ENCODE measurements at regions not wholly inside any gene's neighbourhood (a gene's known extent, or its start where the extent isn't known, plus 50 kb on each side); places are given as distances from the start of the nearest gene placed in this dataset.

DNA sequence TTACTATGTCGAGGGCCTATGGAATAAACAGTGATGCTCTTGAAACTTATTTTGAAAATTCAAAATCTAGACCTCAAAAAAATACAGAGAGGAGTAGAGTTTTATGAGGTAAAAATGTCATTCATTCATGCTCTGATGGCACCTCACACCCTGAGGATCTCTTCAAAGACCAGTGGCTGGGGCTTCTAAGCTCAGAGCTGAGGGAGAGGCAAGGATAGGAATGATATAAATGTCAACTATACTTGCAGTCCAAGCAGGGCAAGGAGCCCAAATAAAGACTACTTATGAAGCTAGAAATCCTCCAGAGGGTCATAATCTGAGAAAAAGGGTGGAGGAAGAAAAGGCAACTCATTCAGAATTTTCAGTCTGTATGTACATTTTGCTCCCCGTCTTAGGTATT lies 136.7 kb upstream of the CARMIL1 start:
- no peak overlapping the region for H3K27ac Mint-ChIP-seq
- DNase-seq (ENCODE audit: extremely low spot score, unreplicated experiment): no peak
- H3K4me1 Mint-ChIP-seq (ENCODE audit: unreplicated experiment): peaks cover 5% of the 10 kb centered on the region
- H3K27me3 Mint-ChIP-seq: no peaks in the 10 kb centered on the region
- TF ChIP-seq CTCF (conservative IDR thresholded peaks at IDR 0.05): no peak
- H3K4me3 Mint-ChIP-seq: no peak overlapping the region
- no peaks in the 10 kb centered on the region for H3K36me3 Mint-ChIP-seq
- no peaks in the 10 kb centered on the region for H3K9me3 Mint-ChIP-seq

GRCh38 chr6:25144919-25145318 lies 134.3 kb upstream of the CARMIL1 start:
- Mint-ChIP-seq H3K27ac (no peak overlapping the region), H3K36me3 (peaks cover 4% of the 10 kb centered on the region), H3K9me3 (peaks cover 5% of the 10 kb centered on the region), H3K4me3 (no peak overlapping the region), H3K27me3 (no peaks in the 10 kb centered on the region), H3K4me1 (ENCODE audit: unreplicated experiment) (no peaks in the 10 kb centered on the region)
- TF ChIP-seq CTCF (conservative IDR thresholded peaks at IDR 0.05): no peak
- no peak for DNase-seq (ENCODE audit: extremely low spot score, unreplicated experiment)

- Mint-ChIP-seq H3K27ac (no peak overlapping the region), H3K36me3 (peaks cover 4% of the 10 kb centered on the region), H3K4me1 (ENCODE audit: unreplicated experiment) (no peaks in the 10 kb centered on the region), H3K4me3 (no peak overlapping the region), H3K27me3 (no peaks in the 10 kb centered on the region), H3K9me3 (peaks cover 5% of the 10 kb centered on the region)
- no peak for DNase-seq (ENCODE audit: extremely low spot score, unreplicated experiment)
- TF ChIP-seq CTCF (conservative IDR thresholded peaks at IDR 0.05): no peak
These were observed 132.0 kb upstream of the CARMIL1 start for GRCh38 chr6:25147223-25147622.

DNA sequence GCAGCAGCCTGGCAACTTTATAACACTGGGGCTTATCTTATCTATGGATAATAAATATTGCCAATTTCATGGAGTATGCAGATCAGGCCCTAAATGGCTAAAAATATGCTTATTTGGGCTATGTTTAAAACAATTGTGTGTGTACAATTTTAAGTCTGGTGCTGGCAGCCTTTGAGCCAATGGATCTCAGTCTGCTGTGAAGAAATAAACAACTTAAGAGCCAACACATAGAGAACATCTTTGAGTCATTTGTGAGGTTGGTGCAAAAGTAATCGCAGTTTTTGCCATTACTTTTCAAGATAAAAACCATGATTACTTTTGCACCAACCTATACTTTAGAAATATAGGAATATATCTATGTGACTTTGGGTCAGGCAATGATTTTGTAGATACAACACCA lies 129.1 kb upstream of the CARMIL1 start:
- TF ChIP-seq CTCF (conservative IDR thresholded peaks at IDR 0.05): no peak
- H3K27ac Mint-ChIP-seq: no peak overlapping the region
- no peak for DNase-seq (ENCODE audit: extremely low spot score, unreplicated experiment)
- peaks cover 10% of the 10 kb centered on the region for H3K4me1 Mint-ChIP-seq (ENCODE audit: unreplicated experiment)
- H3K4me3 Mint-ChIP-seq: no peak overlapping the region
- peaks cover 4% of the 10 kb centered on the region for H3K36me3 Mint-ChIP-seq
- H3K27me3 Mint-ChIP-seq: no peaks in the 10 kb centered on the region
- H3K9me3 Mint-ChIP-seq: peaks cover 5% of the 10 kb centered on the region

- no peak for TF ChIP-seq CTCF (conservative IDR thresholded peaks at IDR 0.05)
- Mint-ChIP-seq H3K4me1 (ENCODE audit: unreplicated experiment) (peaks cover 10% of the 10 kb centered on the region), H3K9me3 (peaks cover 10% of the 10 kb centered on the region)
These were observed 128.3 kb upstream of the CARMIL1 start for GRCh38 chr6:25150863-25151262.

DNA sequence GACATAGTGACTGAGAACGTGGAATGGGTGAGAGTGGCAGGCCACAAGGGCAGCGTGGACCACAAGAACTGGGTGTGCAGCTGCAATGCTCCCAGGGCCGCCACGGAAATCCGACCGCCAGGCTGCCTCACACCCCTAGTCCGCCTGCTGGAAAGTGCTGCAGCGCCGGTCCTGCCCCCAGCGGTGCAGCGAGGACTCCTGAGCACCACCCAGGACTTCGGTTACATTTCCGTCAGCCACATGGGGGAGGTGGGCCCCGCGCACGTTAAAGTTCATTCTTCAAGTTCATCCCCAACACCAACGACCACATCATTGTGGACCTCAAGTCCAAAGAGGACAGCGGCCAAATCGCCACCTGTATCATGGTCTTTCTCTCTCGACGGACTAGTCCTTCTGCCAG lies 126.1 kb upstream of the CARMIL1 start:
- H3K4me3 Mint-ChIP-seq: no peak overlapping the region
- H3K9me3 Mint-ChIP-seq: peaks cover 16% of the 10 kb centered on the region
- no peak for TF ChIP-seq CTCF (conservative IDR thresholded peaks at IDR 0.05)
- peaks cover 4% of the 10 kb centered on the region for H3K36me3 Mint-ChIP-seq
- no peak for DNase-seq (ENCODE audit: extremely low spot score, unreplicated experiment)
- no peaks in the 10 kb centered on the region for H3K27me3 Mint-ChIP-seq
- H3K4me1 Mint-ChIP-seq (ENCODE audit: unreplicated experiment): peaks cover 10% of the 10 kb centered on the region
- H3K27ac Mint-ChIP-seq: no peak overlapping the region

More at GRCh38 chr6:25150863-25151262, 128.3 kb upstream of the CARMIL1 start:
- Mint-ChIP-seq H3K27me3 (no peaks in the 10 kb centered on the region), H3K27ac (no peak overlapping the region), H3K36me3 (peaks cover 4% of the 10 kb centered on the region), H3K4me3 (no peak overlapping the region)
- no peak for DNase-seq (ENCODE audit: extremely low spot score, unreplicated experiment)
